ENCODE measurements at regions not wholly inside any gene's neighbourhood (a gene's known extent, or its start where the extent isn't known, plus 50 kb on each side); places are given as distances from the start of the nearest gene placed in this dataset.

GRCh38 chr3:187945374-187945773 is 200.1 kb upstream of the BCL6 start:
- no peak overlapping the region for H3K27ac ChIP-seq
- no peak for ATAC-seq (ENCODE audit: insufficient number of reproducible peaks, low FRiP score, low read depth)
- H3K9me3 ChIP-seq = no peaks in the 10 kb centered on the region
- H3K4me3 ChIP-seq = no peak overlapping the region
- no peak for TF ChIP-seq CTCF (IDR thresholded peaks at IDR 0.05)
- H3K4me1 ChIP-seq (ENCODE audit: control insufficient read depth in 1 of 2, low read depth in 2 of 2) = peaks cover 0 to 5% of the 10 kb centered on the region in 2 donors
- DNase-seq (ENCODE audit: low spot score) = no peak
- H3K36me3 ChIP-seq = no peaks in the 10 kb centered on the region
- no peaks in the 10 kb centered on the region for H3K27me3 ChIP-seq (replicated peaks; ENCODE audit: insufficient read depth)

GRCh38 chr3:187946163-187946691 is 201.0 kb upstream of the BCL6 start:
- Histone ChIP-seq H3K4me1 (ENCODE audit: control insufficient read depth in 1 of 2, low read depth in 2 of 2) (peaks cover 0 to 5% of the 10 kb centered on the region in 2 donors), H3K36me3 (no peaks in the 10 kb centered on the region), H3K27ac (no peak overlapping the region), H3K4me3 (no peak overlapping the region), H3K27me3 (replicated peaks; ENCODE audit: insufficient read depth) (no peaks in the 10 kb centered on the region), H3K9me3 (no peaks in the 10 kb centered on the region)
- TF ChIP-seq CTCF (IDR thresholded peaks at IDR 0.05) = no peak
- DNase-seq (ENCODE audit: low spot score) (no peak), ATAC-seq (ENCODE audit: insufficient number of reproducible peaks, low FRiP score, low read depth) (no peak)

- TF ChIP-seq CTCF (IDR thresholded peaks at IDR 0.05) = no peak
- no peak for ATAC-seq (ENCODE audit: insufficient number of reproducible peaks, low FRiP score, low read depth)
- no peak for DNase-seq (ENCODE audit: low spot score)
- H3K4me3 ChIP-seq = no peak overlapping the region
- H3K27me3 ChIP-seq (replicated peaks; ENCODE audit: insufficient read depth) = no peaks in the 10 kb centered on the region
- no peak overlapping the region for H3K27ac ChIP-seq
- no peaks in the 10 kb centered on the region for H3K9me3 ChIP-seq
- H3K4me1 ChIP-seq (ENCODE audit: control insufficient read depth in 1 of 2, low read depth in 2 of 2) = peaks cover 0 to 5% of the 10 kb centered on the region in 2 donors
- no peaks in the 10 kb centered on the region for H3K36me3 ChIP-seq
Observed at GRCh38 chr3:187946981-187947380, 201.7 kb upstream of the BCL6 start.

GRCh38 chr3:187947927-187948682 is 202.8 kb upstream of the BCL6 start:
- Histone ChIP-seq H3K9me3 (no peaks in the 10 kb centered on the region), H3K27me3 (replicated peaks; ENCODE audit: insufficient read depth) (no peaks in the 10 kb centered on the region), H3K27ac (no peak overlapping the region), H3K4me3 (no peak overlapping the region), H3K36me3 (no peaks in the 10 kb centered on the region), H3K4me1 (ENCODE audit: control insufficient read depth in 1 of 2, low read depth in 2 of 2) (peaks cover 0 to 5% of the 10 kb centered on the region in 2 donors)
- TF ChIP-seq CTCF (IDR thresholded peaks at IDR 0.05) = no peak
- DNase-seq (ENCODE audit: low spot score) = no peak
- no peak for ATAC-seq (ENCODE audit: insufficient number of reproducible peaks, low FRiP score, low read depth)

GRCh38 chr3:187949093-187949820 is 204.0 kb upstream of the BCL6 start:
- Histone ChIP-seq H3K27ac (no peak overlapping the region), H3K9me3 (no peaks in the 10 kb centered on the region), H3K4me3 (no peak overlapping the region), H3K36me3 (no peaks in the 10 kb centered on the region), H3K4me1 (ENCODE audit: control insufficient read depth in 1 of 2, low read depth in 2 of 2) (peaks cover 0 to 5% of the 10 kb centered on the region in 2 donors), H3K27me3 (replicated peaks; ENCODE audit: insufficient read depth) (no peaks in the 10 kb centered on the region)
- ATAC-seq (ENCODE audit: insufficient number of reproducible peaks, low FRiP score, low read depth) (no peak), DNase-seq (ENCODE audit: low spot score) (no peak)
- TF ChIP-seq CTCF (IDR thresholded peaks at IDR 0.05) = no peak
